ENCODE measurements at regions not wholly inside any gene's neighbourhood (a gene's known extent, or its start where the extent isn't known, plus 50 kb on each side); places are given as distances from the start of the nearest gene placed in this dataset.

GRCh38 chr5:74248576-74248975 lies 392.0 kb downstream of the ENC1 start:
- no peak for TF ChIP-seq PAX5 (IDR thresholded peaks at IDR 0.05; ENCODE audit: insufficient read depth, low read length, severe bottlenecking)
- TF ChIP-seq SPI1 (IDR thresholded peaks at IDR 0.05; ENCODE audit: low read depth, low read length) = no peak
- no peak for TF ChIP-seq POLR2AphosphoS5 (IDR thresholded peaks at IDR 0.05; ENCODE audit: low read depth, low read length)
- no peak for TF ChIP-seq TAF1 (IDR thresholded peaks at IDR 0.05; ENCODE audit: low read depth, low read length)
- TF ChIP-seq POU2F2 (IDR thresholded peaks at IDR 0.05; ENCODE audit: low read depth, low read length) = no peak
- no peak for TF ChIP-seq POLR2A (IDR thresholded peaks at IDR 0.05; ENCODE audit: low read depth, low read length)
- DNase-seq (ENCODE audit: insufficient read length, low spot score) (no peak), FAIRE-seq (no peak)

GRCh38 chr5:74244406-74244805 lies 396.1 kb downstream of the ENC1 start:
- DNase-seq (ENCODE audit: insufficient read length, low spot score) (no peak), FAIRE-seq (peak; percentile 13)
- TF ChIP-seq POLR2AphosphoS5 (IDR thresholded peaks at IDR 0.05; ENCODE audit: low read depth, low read length) = no peak
- no peak for TF ChIP-seq TAF1 (IDR thresholded peaks at IDR 0.05; ENCODE audit: low read depth, low read length)
- no peak for TF ChIP-seq SPI1 (IDR thresholded peaks at IDR 0.05; ENCODE audit: low read depth, low read length)
- no peak for TF ChIP-seq POLR2A (IDR thresholded peaks at IDR 0.05; ENCODE audit: low read depth, low read length)
- TF ChIP-seq PAX5 (IDR thresholded peaks at IDR 0.05; ENCODE audit: insufficient read depth, low read length, severe bottlenecking) = no peak
- TF ChIP-seq POU2F2 (IDR thresholded peaks at IDR 0.05; ENCODE audit: low read depth, low read length) = no peak

DNA sequence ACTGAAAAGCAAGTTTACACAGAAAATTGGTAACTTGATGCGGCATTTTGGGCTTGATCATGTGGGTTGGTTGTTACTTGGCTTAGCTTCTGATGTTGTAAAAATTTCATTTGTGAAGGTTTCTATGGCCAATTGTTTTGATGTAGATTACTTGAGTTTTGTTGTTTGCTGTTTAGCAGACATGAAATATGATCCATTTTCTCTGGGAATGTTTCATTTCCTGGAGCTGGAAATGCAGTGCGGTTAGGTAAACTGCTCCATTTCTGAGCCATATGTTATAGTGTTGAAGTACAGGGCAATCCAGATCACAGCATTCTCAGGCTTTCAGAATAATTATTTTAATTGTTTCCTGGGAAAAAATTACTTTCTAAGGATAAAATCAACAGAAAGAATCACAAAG lies 396.9 kb downstream of the ENC1 start:
- TF ChIP-seq PAX5 (IDR thresholded peaks at IDR 0.05; ENCODE audit: insufficient read depth, low read length, severe bottlenecking) (no peak), POLR2AphosphoS5 (IDR thresholded peaks at IDR 0.05; ENCODE audit: low read depth, low read length) (no peak), POU2F2 (IDR thresholded peaks at IDR 0.05; ENCODE audit: low read depth, low read length) (no peak), POLR2A (IDR thresholded peaks at IDR 0.05; ENCODE audit: low read depth, low read length) (no peak), SPI1 (IDR thresholded peaks at IDR 0.05; ENCODE audit: low read depth, low read length) (no peak), TAF1 (IDR thresholded peaks at IDR 0.05; ENCODE audit: low read depth, low read length) (no peak)
- no peak for DNase-seq (ENCODE audit: insufficient read length, low spot score)
- FAIRE-seq = no peak

DNA sequence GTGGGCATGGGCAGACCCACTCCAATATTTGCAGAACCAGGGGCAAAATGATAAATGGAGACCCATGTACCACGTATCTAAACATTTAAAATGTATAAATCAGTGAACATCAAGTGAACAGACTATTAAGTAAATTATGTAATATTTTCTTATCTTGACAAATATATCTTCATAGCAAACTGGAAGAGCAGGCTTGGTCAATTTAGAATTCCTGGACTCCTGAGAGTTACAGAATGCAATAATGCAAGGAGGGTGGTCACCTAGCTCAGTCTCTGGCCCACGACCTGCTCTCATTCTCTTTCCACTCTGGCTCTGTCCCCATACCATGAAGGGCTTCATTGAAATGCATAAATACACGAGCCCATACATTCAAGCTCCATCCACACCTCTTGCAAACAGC lies 398.0 kb downstream of the ENC1 start:
- TF ChIP-seq SPI1 (IDR thresholded peaks at IDR 0.05; ENCODE audit: low read depth, low read length) (no peak), TAF1 (IDR thresholded peaks at IDR 0.05; ENCODE audit: low read depth, low read length) (no peak), POLR2A (IDR thresholded peaks at IDR 0.05; ENCODE audit: low read depth, low read length) (no peak), PAX5 (IDR thresholded peaks at IDR 0.05; ENCODE audit: insufficient read depth, low read length, severe bottlenecking) (no peak), POU2F2 (IDR thresholded peaks at IDR 0.05; ENCODE audit: low read depth, low read length) (no peak), POLR2AphosphoS5 (IDR thresholded peaks at IDR 0.05; ENCODE audit: low read depth, low read length) (no peak)
- DNase-seq (ENCODE audit: insufficient read length, low spot score) = no peak
- no peak for FAIRE-seq

- no peak for TF ChIP-seq POLR2A (IDR thresholded peaks at IDR 0.05; ENCODE audit: low read depth, low read length)
- no peak for TF ChIP-seq POU2F2 (IDR thresholded peaks at IDR 0.05; ENCODE audit: low read depth, low read length)
- no peak for TF ChIP-seq SPI1 (IDR thresholded peaks at IDR 0.05; ENCODE audit: low read depth, low read length)
- TF ChIP-seq PAX5 (IDR thresholded peaks at IDR 0.05; ENCODE audit: insufficient read depth, low read length, severe bottlenecking) = no peak
- TF ChIP-seq POLR2AphosphoS5 (IDR thresholded peaks at IDR 0.05; ENCODE audit: low read depth, low read length) = no peak
- no peak for TF ChIP-seq TAF1 (IDR thresholded peaks at IDR 0.05; ENCODE audit: low read depth, low read length)
- DNase-seq (ENCODE audit: insufficient read length, low spot score) = no peak
- no peak for FAIRE-seq
Observed at GRCh38 chr5:74241751-74242140, 398.8 kb downstream of the ENC1 start.

DNA sequence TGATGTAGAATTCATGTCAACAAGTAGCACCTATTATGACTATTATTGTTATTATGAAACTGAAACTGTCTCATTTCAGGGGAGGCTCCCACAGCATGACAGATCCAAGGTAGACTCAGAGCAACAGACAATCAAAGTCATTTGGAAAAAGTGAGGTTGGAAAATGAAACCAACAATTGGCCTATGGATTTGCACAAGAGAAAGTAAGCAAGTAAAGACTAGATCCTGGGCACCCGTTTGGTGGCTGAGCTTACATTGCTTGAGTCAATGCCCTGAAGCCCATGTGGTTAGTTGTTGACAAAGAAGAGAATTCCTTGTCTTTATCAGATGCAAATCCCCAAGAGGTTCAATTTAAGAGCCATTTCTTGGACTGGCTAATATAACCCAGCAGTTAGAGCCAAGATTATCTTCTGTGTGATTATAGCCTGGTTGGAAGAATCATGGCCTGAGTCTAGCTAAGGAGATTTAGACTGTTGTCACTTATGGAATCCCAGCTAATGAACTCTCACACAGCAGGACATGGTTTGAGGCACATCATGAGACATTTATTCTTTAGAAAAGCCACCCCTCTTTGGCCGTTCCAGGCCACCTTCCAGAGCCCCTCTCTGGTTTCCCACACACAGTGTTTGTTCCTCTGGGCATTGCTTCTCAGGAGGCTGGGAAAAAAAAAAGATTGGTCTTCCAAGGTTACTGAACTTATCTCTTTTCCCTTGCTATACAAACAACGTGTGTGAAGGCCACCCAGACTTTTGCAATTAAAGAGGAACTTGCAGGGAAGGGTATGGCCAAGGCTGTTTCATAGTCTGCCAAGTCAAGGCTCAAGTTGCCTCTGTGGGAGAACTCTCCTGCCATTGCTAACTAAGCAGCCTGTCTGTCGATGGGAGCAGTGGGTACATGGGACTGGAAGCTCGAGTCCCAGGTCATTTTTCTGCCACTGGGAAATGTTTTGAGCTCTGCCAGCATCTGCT lies 399.5 kb downstream of the ENC1 start:
- TF ChIP-seq TAF1 (IDR thresholded peaks at IDR 0.05; ENCODE audit: low read depth, low read length) = no peak

GRCh38 chr5:74239261-74239660 lies 401.3 kb downstream of the ENC1 start:
- DNase-seq (ENCODE audit: insufficient read length, low spot score) (no peak), FAIRE-seq (no peak)
- no peak for TF ChIP-seq SPI1 (IDR thresholded peaks at IDR 0.05; ENCODE audit: low read depth, low read length)
- no peak for TF ChIP-seq POLR2AphosphoS5 (IDR thresholded peaks at IDR 0.05; ENCODE audit: low read depth, low read length)
- TF ChIP-seq POLR2A (IDR thresholded peaks at IDR 0.05; ENCODE audit: low read depth, low read length) = no peak
- no peak for TF ChIP-seq POU2F2 (IDR thresholded peaks at IDR 0.05; ENCODE audit: low read depth, low read length)
- TF ChIP-seq PAX5 (IDR thresholded peaks at IDR 0.05; ENCODE audit: insufficient read depth, low read length, severe bottlenecking) = no peak
- TF ChIP-seq TAF1 (IDR thresholded peaks at IDR 0.05; ENCODE audit: low read depth, low read length) = no peak

More for the DNA sequence above, 399.5 kb downstream of the ENC1 start:
- DNase-seq (ENCODE audit: insufficient read length, low spot score) (no peak), FAIRE-seq (no peak)

DNA sequence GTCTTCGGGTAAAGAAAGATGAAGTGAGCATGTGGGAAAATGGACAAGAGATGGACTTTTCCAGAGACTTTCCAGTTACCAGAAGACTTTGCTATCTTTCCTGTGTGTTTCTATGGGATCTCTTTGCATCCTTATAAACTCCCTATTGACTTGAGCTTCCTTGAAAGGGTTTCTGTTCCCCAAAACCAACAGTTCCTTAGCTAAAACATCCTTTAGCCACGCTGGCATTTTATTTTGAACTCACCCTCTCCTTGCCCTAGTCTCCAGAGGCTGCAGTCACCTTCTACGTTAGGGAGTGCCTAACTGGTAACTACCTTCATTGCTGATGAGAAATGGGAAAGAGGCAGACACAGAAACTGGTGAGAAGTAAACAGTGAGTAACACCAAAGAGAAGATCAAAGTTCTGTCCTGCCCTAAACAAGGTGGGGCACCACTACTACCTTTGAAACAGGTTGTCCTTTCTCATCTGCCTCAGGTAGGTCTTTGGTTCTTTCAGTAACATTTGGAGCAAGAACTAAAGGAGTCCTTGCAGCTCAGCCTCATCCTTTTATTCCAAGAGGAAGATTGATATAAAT lies 402.9 kb downstream of the ENC1 start:
- no peak for TF ChIP-seq POLR2A (IDR thresholded peaks at IDR 0.05; ENCODE audit: low read depth, low read length)
- TF ChIP-seq SPI1 (IDR thresholded peaks at IDR 0.05; ENCODE audit: low read depth, low read length) = no peak
- no peak for TF ChIP-seq POLR2AphosphoS5 (IDR thresholded peaks at IDR 0.05; ENCODE audit: low read depth, low read length)
- no peak for TF ChIP-seq PAX5 (IDR thresholded peaks at IDR 0.05; ENCODE audit: insufficient read depth, low read length, severe bottlenecking)
- TF ChIP-seq POU2F2 (IDR thresholded peaks at IDR 0.05; ENCODE audit: low read depth, low read length) = no peak
- no peak for TF ChIP-seq TAF1 (IDR thresholded peaks at IDR 0.05; ENCODE audit: low read depth, low read length)
- FAIRE-seq (no peak), DNase-seq (ENCODE audit: insufficient read length, low spot score) (no peak)

DNA sequence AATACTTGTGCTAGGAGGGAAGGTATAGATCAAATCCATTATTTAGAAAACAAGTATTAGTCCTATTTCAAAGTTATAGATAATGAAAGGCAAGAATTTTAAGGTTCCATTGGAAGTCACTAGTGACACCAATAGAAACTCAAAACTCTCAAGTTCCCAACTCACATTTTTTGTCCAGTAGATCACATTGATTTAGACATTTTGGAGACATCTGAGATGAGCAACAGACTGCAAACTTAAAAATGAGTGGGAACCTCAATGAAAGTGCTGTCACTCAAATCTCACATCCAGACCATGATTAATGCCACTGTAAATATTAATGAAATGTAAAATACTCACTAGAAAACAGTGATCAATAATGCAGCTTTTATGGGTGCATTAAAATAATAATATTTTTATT lies 405.0 kb downstream of the ENC1 start:
- no peak for TF ChIP-seq POU2F2 (IDR thresholded peaks at IDR 0.05; ENCODE audit: low read depth, low read length)
- TF ChIP-seq SPI1 (IDR thresholded peaks at IDR 0.05; ENCODE audit: low read depth, low read length) = no peak
- FAIRE-seq = no peak
- DNase-seq (ENCODE audit: insufficient read length, low spot score) = no peak

DNA sequence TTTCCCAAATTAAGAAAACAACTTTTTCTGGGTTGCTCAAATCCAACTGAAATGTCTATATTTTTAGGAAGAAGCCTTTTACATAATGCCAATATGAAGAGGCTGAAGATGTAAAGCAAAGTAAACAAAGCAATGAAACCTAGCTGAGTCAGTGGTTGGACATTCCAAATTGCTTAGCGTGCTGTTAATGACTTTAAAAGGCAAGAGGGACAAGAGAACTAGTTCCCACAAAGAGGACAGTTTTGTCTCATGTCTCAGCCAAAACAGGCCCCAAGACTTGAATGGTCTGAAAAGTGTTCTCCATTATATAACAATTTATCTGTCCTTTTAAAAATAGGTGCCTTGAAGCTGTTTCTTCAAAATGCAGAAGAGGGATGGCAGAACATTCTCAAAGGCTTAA lies 407.0 kb downstream of the ENC1 start:
- TF ChIP-seq POLR2A (IDR thresholded peaks at IDR 0.05; ENCODE audit: low read depth, low read length) = no peak
- TF ChIP-seq PAX5 (IDR thresholded peaks at IDR 0.05; ENCODE audit: insufficient read depth, low read length, severe bottlenecking) = no peak
- no peak for TF ChIP-seq POLR2AphosphoS5 (IDR thresholded peaks at IDR 0.05; ENCODE audit: low read depth, low read length)
- no peak for TF ChIP-seq SPI1 (IDR thresholded peaks at IDR 0.05; ENCODE audit: low read depth, low read length)
- TF ChIP-seq POU2F2 (IDR thresholded peaks at IDR 0.05; ENCODE audit: low read depth, low read length) = no peak
- no peak for TF ChIP-seq TAF1 (IDR thresholded peaks at IDR 0.05; ENCODE audit: low read depth, low read length)
- DNase-seq (ENCODE audit: insufficient read length, low spot score) (no peak), FAIRE-seq (no peak)

All from GM12891 (cell line).